ENCODE measurements at regions not wholly inside any gene's neighbourhood (a gene's known extent, or its start where the extent isn't known, plus 50 kb on each side); places are given as distances from the start of the nearest gene placed in this dataset.

DNA sequence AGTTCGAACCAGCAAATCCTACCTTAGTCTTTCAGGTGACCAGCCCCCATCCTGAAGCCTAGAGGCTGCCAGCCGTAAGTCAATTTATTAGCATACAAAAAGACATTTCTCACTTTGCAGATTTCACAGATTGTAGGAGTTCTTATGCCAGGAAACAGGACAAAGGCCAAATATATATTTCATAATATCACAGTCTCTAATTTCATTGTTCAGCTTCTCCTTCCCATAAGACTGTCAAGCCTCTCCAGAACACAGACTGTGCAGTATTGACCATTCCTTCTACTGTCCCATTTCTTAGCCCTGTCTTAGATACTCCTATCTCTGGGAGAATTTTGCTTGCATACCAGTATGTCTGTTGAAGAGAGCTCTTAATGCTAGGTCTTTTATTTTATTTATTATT lies 89.2 kb upstream of the RESF1 start:
- H3K4me3 ChIP-seq = no peak overlapping the region
- no peaks in the 10 kb centered on the region for H3K27me3 ChIP-seq
- TF ChIP-seq POLR2A (IDR thresholded peaks at IDR 0.05) (no peak), CTCF (IDR thresholded peaks at IDR 0.05) (no peak), EP300 (IDR thresholded peaks at IDR 0.05) (no peak)
- no peaks in the 10 kb centered on the region for H3K36me3 ChIP-seq
- H3K4me1 ChIP-seq = peaks cover 0 to 3% (median 0%) of the 10 kb centered on the region in 4 donors
- H3K27ac ChIP-seq = no peak overlapping the region
- WGBS, 2 donors = 76 to 84% methylated on average over 2 of the region's 2 CpGs
- H3K9me3 ChIP-seq = peaks cover 0 to 6% (median 0%) of the 10 kb centered on the region in 4 donors
- DNase-seq (ENCODE audit: low spot score in 2 of 2) = no peak

- Histone ChIP-seq H3K27ac (no peak overlapping the region), H3K9me3 (peaks cover 0 to 6% (median 0%) of the 10 kb centered on the region in 4 donors), H3K4me3 (no peak overlapping the region), H3K36me3 (no peaks in the 10 kb centered on the region), H3K4me1 (no peaks in the 10 kb centered on the region), H3K27me3 (no peaks in the 10 kb centered on the region)
- TF ChIP-seq EP300 (IDR thresholded peaks at IDR 0.05) (no peak), POLR2A (IDR thresholded peaks at IDR 0.05) (no peak), CTCF (IDR thresholded peaks at IDR 0.05) (no peak)
- no peak for DNase-seq (ENCODE audit: low spot score in 2 of 2)
- 22 to 38% methylated on average over 2 of the region's 2 CpGs for WGBS, 2 donors
Measured at GRCh38 chr12:31868965-31869364, 90.2 kb upstream of the RESF1 start.

DNA sequence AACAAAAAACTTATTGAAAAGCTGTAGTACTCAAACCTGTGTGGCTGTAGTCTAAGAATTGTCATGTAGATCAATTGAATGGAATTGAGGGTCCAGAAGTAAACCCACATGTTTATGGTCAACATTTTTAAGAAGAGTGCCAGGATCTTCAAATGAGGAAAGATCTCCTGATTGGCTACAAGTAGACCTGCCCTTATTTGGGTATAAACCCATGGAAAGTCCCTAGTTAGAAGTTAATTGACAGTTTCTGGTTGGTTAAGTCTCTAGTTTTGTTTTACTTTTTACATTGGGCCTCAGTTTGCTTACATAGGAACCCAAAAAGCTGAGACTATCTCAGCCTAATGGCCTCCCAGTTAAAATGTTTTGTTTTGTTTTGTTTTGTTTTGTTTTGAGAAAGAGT lies 91.9 kb upstream of the RESF1 start:
- no peak for TF ChIP-seq EP300 (IDR thresholded peaks at IDR 0.05)
- no peak for TF ChIP-seq CTCF (IDR thresholded peaks at IDR 0.05)
- no peak for TF ChIP-seq POLR2A (IDR thresholded peaks at IDR 0.05)
- DNase-seq (ENCODE audit: low spot score in 2 of 2) = no peak

DNA sequence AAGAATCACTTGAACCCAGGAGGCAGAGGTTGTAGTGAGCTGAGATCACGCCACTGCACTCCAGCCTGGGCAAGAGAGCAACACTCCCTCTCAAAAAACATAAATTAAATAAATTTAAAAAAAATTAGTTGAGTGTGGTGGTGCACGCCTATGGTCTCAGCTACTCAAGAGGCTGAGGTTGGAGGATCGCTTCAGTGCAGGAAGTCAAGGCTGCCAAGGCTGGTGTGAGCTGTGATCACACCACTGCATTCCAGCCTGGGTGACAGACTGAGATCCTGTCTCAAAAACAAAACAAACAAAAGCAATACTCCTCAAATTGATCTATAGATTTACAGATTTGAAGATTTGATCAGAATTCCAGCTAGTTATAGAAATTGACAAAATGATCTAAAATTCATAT lies 92.7 kb upstream of the RESF1 start:
- Histone ChIP-seq H3K27ac (no peak overlapping the region), H3K27me3 (no peaks in the 10 kb centered on the region), H3K4me3 (no peak overlapping the region), H3K36me3 (no peaks in the 10 kb centered on the region), H3K9me3 (no peaks in the 10 kb centered on the region), H3K4me1 (no peaks in the 10 kb centered on the region)
- DNase-seq (ENCODE audit: low spot score in 2 of 2) = no peak
- WGBS, 2 donors = 91 to 94% methylated on average over 3 of the region's 3 CpGs
- TF ChIP-seq POLR2A (IDR thresholded peaks at IDR 0.05) (no peak), EP300 (IDR thresholded peaks at IDR 0.05) (no peak), CTCF (IDR thresholded peaks at IDR 0.05) (no peak)

More for the DNA sequence above, 91.9 kb upstream of the RESF1 start:
- H3K27me3 ChIP-seq = no peaks in the 10 kb centered on the region
- no peaks in the 10 kb centered on the region for H3K4me1 ChIP-seq
- H3K36me3 ChIP-seq = no peaks in the 10 kb centered on the region
- no peak overlapping the region for H3K4me3 ChIP-seq
- H3K9me3 ChIP-seq = no peaks in the 10 kb centered on the region
- no peak overlapping the region for H3K27ac ChIP-seq

DNA sequence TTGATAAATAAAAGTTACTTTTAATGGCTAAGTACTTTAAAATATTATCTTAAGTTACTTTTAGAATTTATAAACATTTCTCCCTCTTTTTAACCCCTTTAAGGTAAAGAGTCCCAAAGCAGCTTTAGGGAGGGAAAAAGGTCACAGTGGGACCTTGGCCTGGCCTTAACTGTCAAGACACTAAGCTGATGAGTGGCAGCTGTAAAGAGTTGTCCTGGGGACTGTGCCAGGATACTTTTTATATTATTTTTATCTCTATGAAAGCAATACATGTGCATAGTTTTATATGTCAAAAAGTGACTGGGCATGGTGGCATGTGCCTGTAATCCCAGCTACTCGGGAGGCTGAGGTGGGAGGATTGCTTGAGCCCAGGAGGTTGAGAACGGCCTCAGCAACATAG lies 94.2 kb upstream of the RESF1 start:
- H3K27me3 ChIP-seq = no peaks in the 10 kb centered on the region
- H3K9me3 ChIP-seq = no peaks in the 10 kb centered on the region
- no peaks in the 10 kb centered on the region for H3K4me1 ChIP-seq
- 70 to 81% methylated on average over 2 of the region's 2 CpGs for WGBS, 2 donors
- H3K4me3 ChIP-seq = no peak overlapping the region
- no peak for DNase-seq (ENCODE audit: low spot score in 2 of 2)
- H3K27ac ChIP-seq = no peak overlapping the region
- TF ChIP-seq EP300 (IDR thresholded peaks at IDR 0.05) = no peak
- TF ChIP-seq CTCF (IDR thresholded peaks at IDR 0.05) = no peak
- H3K36me3 ChIP-seq = no peaks in the 10 kb centered on the region

Data from tibial nerve (tissue), 4 donors.